GM18499 (cell line): ENCODE measurements at regions not wholly inside any gene's neighbourhood (a gene's known extent, or its start where the extent isn't known, plus 50 kb on each side); places are given as distances from the start of the nearest gene placed in this dataset.
"Not testable (repeated sequence)": the region's sequence is repeated elsewhere in the genome, so short reads cannot be mapped to it uniquely, and the experiment has no call there.

Experiments used
- ATAC-seq: cut with Tn5 transposase; IDR thresholded peaks from one replicate; pipeline ENCODE4 v1.9.1; 2021; ENCODE audit warnings: moderate number of reproducible peaks; ENCODE audit not compliant: insufficient read depth, unreplicated experiment

DNA sequence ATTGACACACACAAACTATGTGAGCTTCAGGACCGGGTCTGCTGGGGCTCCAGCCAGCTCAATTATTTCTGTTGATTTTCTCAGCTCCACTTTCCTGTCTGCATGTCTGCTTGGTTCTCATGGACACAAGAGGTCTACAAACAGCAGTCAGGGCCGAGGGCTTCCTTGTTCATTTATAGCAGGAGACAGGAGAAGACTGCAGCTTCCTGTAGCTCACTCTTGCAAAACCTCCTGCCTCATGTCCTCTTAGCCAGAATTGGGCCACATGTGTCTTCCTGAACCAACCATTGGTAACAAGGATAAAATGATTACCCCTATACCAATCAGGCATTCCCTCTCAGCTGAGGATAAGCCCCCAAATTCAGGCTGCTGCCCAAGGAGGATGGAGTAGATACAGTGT is 182.8 kb downstream of the TLE3 start:
- no peak for ATAC-seq

DNA sequence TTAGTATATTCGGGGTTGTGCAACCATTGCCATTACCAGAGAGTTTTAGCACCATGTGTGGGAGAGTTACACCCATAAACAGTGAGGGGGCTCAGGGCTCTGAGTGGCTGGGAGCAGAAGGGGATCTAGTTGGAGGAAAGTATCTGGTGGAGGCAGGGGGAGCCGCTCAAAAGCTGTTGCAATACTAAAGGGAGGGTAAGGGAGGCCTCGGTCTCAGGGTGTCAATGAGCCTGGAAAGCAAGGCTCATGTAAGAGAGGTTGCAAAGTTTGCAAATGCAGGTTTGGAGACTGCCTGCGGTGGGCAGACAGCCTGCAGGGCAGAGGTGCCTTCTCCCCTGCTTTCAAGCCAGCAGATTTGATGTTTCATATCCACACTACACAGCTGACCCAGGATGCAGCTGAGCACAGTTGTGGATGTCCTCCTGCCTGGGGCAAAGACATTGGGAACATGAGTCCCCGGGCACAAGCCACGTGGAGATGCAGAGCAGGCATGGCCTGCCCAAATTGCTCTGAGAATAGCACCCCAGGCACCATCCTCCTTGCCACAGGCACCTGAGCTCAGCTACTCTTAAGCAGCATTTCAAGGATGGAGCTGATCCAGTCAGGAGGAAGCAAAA is 181.4 kb downstream of the TLE3 start:
- ATAC-seq, result no peak

DNA sequence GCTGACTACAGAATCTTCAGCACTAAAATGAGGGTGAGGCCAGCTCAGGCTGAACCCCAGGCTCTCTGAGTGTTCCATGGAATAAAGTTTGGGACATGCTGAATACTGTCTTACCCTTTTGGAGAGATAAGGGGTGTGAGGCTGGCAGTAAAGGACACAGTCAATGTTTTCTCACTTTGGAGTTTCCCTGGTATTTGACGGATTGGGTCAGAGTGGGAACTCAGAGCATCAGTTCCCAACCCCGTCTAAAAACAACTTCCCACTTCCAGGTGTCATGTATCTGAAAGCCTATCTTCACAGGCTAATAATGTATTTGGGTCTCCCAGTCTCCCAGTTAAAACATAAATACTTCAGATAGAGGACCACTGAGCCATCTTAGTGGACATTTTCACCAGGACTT is 180.7 kb downstream of the TLE3 start:
- no peak for ATAC-seq

DNA sequence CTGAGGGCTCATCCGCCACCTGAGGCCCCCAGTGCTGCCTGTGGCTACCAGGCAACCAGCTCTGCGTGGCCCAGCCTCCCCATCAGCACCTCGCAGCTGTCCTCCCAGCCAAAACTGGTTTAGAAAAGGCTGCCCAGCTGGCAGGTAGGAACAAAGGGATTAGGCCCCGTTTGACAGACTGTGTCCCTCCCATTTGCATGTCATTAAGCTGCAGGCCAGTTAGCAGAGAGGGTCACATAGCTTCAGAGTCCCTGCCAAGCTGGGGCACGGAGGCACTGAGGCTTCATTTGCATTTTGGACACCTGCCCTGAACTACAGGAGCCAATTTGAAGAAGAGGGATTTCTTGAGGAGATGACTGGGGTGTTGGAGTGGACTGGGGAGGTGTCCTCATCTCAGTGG is 177.9 kb downstream of the TLE3 start:
- no peak for ATAC-seq

DNA sequence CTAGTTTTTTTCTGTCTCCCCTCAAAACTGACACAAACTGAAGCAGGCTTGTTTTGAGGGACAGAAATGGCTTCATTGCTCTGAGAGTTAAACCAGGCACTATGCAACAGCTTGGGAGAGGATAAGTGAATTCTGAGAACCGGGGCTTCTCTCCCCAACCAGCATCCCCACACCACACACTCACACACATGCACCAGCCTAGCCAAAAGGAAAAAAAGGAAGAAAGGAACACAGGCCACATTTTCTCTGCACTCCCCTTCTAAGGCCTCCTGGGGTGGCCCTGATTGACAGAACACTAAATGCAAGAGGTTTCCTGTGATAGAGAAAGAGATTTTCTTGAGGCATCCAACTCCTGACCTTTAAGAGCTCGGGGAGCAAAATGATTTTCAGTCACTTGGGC is 177.5 kb downstream of the TLE3 start:
- no peak for ATAC-seq

DNA sequence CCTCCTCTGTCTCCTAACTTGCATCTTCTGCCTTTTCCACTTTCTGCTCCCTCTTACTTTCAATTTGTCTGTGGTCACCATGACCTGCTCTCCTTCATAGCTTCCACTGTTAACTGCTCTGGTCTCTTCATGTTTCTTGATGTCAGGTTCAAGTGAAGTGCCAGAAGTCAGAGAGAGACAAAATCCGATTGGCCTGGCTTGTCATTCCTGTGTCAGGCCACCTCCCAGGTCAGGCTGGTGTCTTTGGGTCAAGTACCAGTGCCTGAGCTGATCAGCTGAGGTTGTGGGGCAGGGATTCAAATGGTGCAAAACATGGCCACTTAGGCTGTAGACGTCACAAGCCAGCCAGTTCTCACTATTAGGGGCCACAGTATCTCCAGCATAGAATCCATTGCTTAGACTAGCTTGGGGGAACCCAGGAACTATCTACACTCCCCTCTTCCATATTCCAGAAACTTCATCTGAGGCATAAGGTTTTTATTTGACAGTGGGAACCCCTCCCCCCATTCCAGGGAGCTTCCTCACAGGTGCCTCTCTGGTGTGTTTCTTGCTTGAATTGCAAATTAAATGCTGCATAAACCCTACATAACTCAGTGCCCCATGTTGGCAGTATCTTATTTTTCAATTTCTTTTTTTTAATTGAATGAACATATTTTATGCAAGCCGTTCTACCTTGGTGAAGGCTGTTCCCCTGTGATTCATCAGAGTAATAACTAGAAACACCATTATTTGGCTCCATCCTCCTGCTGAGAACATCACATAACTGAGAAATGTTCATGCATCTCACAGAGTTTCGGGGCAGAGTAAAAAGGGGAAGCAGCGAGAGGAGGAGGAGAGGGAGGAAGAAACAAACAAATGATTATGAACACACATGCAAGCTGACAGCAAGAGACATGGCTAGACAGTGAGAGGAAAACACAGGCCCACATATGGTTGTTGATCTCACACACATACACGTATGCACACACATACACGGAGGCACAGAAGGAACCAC is 175.8 kb downstream of the TLE3 start:
- no peak for ATAC-seq

DNA sequence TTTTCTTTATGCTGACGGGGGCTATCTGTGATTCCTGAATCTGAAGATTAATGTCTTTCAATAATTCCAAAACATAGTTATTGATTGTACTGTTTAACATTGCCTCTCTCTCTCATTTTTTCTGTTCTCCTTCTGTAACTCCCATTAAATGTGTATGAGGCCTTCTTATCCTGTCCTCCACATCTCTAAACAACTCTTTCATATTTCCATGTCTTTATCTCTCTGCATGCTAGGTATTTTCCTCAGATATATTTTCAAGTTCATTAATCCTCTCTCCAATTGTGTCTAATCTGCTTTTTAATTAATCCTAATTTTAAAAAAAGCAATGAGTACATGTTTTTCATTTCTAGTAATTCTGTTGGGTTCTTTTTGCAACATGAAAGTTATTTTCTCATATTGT is 173.2 kb downstream of the TLE3 start:
- no peak for ATAC-seq

DNA sequence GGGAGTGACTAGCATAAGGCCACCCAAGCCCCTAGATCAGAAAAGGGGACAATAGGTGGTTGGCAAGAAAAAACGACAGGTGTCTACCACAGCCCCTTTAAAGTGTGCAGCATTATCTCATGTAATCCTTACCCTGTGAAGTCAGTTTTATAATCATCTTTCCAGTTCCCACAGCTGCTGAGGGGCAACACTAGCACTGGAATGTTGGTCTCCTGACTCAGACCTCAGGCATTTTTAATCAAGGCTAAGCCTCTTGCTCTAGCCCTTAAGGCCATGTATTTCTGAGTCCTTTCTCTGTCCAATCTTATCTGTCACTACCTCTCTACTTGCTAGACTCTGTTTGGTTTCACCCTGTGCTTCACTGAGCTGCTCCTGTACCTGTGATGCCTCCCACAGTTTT is 171.7 kb downstream of the TLE3 start:
- no peak for ATAC-seq

DNA sequence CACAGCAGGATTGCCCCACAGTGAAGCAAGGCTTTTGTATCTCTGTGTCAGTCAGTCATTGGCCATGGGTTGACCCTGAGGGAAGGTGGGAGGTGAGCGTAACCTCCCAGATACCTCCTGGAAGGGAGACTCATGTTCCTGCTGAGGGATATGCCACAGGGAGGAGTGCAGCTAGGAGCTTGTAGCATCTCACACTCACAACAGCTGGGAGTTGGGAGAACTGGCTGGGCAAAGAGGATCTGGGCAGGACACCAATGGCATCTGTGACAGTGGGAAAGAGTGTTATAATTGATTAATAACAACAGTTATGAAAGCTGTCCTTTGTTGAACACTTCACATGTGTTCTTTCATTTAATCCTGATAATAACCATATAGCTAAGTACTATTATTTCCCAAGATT is 171.0 kb downstream of the TLE3 start:
- no peak for ATAC-seq

DNA sequence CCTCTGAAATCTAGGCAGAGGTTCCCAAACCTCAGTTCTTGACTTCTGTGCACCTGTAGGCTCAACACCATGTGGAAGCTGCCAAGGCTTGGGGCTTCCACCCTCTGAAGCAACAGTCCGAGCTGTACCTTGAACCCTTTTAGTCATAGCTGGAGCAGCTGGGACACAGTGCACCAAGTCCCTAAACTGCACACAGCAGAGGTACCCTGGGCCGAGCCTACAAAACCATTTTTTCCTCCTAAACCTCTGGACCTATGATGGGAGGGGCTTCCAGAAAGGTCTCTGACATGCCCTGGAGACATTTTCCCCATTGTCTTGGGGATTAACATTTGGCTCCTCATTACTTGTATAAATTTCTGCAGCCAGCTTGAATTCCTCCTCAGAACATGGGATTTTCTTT is 168.8 kb downstream of the TLE3 start:
- not testable (repeated sequence) for ATAC-seq

DNA sequence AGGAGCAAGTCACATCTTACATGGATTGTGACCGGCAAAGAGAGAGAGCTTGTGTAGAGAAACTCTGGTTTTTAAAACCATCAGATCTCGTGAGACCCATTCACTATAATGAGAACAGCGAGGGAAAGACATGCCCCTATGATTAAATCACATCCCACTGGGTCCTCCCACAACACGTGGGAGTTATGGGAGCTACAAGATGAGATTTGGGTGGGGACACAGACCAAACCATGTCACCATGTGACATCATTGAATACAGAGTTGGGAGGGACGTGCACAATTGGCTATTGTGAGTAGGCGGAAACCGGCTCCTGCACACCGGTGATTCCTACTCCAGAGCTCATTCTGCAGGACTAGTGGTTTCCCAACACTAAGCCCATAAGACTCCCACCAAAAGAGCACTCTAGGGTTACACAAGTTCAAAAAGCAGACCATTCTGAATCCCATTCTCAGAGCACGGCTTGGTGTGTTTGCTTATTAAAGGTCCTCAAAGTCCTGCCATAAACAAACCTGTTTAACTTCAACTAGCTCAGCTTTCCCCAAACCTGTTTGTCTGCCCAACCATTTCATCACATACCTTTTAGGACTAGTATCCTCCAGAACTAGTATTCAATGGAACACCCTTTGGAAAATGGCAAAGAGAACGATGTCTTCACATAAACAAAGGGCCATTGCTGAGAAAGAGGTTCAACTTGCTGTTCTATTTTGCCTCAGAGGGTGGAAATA is 167.6 kb downstream of the TLE3 start:
- ATAC-seq, result no peak

DNA sequence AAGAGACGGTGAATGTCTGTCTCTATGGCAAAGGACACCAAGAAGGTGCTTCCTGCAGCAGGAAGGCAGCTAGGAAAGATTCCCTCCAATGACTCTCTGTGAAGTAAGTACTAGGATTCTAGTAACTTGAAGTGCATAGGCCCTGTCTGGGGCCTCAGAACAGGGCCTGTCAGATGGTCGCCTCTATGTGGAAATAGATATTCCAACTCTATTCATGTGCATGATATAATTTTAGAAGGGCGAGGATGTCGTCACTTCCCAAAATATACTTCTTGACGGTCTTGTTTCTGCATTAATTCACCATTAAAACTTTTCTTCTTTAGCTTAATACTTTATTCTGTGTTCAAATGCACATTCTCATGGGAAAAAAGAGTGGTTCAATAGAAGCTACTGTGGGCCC is 167.0 kb downstream of the TLE3 start:
- no peak for ATAC-seq

DNA sequence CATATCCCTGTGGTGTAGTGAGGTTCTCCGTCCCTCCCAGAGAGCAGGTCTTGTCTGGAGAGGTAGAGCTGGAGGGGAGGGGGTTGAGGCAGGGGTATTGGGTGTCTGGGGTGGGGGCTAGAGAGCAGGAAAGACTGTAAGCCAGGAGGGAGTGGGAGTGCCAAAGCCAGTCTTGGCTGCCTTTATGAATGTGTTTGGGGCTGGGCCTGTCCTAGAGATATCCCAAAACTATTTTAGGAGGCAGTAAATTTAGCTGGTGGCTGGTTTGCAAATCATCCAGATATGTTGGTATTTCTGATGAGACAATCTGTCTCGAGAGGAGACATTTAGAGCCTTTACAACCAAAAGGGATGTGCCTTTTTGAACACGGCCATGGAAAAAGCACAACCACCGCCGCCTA is 166.6 kb downstream of the TLE3 start:
- no peak for ATAC-seq

DNA sequence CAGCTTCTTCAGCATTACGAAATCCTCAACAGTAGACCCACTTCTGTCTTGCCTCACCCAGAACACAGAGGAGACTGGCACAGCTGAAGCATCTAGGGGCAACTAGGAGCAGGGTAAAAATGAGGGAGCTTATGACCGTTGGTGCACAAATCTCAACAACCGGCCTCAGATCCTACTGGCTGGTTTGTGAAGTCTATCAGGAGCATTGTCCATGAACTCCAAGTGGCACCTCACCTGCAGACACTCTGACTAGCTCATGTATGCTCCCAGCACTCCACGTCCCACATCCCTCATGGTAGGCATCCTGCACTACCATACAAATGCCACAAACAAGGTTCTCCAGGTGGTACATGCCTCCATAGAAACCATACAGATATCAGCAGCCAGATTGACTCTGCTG is 163.1 kb downstream of the TLE3 start:
- ATAC-seq, result no peak

DNA sequence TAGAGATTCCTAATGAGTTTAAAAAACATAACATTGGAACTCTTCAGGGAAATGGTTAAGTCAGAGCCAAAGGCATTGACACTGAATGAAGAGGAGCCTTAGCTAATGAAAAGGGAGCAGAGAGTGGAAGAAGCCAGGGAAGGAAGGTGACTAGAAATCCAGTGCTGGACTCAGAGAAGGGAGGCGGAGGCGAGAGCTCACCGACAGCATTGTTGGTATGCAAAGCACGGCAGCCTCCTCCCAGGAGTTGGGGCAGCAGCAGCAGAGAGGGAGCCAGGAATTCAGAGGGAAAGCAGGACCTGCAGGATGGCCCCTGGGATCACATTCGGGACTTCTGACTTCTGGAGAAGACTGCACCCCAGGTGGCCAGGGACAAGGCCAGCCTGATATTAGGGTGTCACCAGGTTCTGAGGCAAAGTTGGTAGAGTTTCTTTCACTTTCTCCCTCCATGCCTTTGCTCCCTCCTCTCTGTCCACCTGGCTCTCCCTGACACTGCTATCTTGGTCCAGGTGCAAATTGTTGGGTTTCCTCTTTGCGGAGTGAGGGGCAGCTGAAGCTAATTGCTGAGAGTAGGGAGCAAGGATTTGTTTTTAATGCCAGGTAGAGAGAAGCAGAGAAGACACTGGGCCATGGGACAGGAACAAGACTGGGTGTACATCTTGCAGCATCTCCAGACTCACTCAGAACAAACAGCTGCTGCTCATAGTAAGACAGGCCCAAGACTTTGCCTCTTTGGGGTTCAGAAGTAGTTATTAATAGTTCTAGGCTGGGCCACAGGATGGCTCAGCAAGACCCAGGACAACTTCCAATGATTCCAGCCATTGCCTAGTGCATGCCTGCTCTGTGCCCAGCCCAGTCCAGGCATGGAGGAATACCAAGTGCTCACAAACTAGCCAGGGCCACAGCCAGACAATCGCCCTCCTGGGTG is 157.9 kb downstream of the TLE3 start:
- ATAC-seq, result no peak

DNA sequence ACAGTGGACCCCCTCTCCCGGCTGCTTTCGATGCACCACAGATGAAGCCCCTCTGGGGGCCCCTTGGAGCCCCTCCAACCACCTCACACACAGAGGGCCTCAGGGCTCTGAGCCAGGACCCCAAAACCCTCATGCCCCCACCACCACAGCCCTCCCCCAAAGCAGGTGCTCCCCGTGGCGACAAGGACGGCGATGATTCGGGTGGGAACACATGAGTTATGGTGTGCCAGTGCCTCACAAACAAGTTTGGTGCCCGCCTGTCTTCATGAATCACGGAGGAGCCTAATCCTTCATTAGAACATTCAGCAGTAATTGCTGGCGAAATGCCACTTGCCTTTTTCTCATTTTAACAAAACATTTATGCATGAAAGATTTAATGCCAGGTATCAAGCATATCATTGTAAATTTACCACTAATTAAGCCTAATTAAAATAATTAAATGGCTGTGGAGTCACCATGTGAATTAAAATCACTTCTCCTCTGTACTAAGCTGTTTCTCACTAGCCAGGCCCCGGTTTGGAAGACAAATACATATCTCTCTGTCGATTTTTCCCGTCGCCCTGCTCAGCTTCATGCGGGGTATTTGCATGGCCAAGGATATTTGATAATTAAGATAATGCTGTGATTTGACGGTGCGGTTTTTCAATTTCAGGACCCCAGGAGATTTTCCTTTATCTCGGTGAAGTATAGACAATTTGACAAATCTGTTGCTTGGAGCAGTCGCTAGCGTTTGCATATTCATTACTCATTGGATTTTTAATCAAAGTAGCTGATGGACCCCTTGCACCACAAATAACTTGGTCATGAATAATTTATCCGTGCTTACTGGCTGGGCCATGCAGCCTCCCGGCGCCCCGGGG is 157.0 kb downstream of the TLE3 start:
- ATAC-seq, result no peak

DNA sequence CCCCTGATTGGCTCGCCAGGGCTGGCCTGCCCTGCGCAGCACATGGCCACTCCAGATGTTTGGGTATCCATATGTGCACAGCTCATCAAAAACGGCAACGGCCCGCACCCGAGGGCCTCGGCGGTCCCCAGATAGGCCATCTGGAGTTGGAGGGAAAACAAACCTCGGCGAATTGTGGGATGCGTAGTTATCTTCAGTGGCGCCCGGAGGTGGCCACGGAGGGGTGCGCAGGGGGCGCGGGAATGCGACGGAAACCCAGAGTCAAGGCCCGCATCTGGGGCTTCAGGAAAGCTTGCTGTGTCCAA is 156.5 kb downstream of the TLE3 start:
- ATAC-seq, result no peak

DNA sequence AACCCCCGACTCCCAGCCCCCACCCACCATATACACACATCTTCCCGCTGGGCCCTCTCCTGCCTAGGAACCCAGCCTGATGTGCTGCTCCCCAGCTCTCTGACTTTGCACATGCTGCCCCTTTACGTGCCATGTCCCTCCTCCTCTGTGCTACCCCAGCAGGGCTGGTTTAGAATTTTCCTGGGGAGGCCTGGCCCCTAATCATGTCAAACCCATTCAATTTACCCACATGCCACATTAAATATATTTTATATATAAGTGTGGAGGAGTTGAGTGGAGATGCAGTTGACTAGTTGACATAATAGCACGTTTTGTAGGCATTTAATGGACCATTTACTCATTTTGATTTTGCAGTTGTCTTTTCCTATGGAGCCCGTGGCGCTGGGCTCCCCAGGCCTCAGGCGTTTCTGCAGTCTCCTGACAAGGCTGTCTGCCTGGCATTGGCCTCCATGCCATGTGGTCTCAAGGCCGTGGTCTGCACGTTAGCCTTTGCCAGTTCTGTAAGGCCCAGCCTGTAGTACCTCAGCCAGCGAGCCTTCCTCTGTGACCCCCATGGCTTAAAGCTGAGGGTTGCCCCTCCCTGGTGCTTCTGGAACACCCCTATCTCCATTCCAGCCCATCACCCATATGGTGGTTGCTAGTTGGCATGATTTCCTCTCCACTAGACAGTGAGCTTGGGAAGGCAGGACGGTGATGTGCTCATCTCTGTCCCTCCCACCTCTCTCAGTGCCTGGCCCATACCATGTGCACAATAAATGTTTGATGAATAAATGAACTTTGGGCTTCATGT is 155.8 kb downstream of the TLE3 start:
- ATAC-seq, result no peak

DNA sequence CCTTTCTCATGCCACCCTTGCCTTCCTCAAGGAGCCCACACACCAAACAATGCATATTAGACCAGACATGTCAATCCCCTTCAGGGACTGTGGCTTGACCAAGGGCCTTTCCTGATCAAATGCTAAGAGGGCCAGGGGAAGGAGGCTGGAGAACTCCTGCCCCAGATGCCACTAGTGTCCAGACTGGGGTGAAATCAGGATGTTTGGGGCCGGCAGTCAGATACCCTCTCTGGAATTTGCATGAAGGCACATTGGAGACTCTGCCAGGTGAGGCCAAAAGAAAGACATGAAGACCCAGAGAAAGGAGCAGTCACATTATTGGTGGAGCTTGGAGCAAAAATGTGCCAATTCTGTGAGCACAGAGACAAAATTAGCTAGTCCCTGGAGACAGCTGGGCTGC is 154.1 kb downstream of the TLE3 start:
- no peak for ATAC-seq
